ENCODE measurements at regions not wholly inside any gene's neighbourhood (a gene's known extent, or its start where the extent isn't known, plus 50 kb on each side); places are given as distances from the start of the nearest gene placed in this dataset.

DNA sequence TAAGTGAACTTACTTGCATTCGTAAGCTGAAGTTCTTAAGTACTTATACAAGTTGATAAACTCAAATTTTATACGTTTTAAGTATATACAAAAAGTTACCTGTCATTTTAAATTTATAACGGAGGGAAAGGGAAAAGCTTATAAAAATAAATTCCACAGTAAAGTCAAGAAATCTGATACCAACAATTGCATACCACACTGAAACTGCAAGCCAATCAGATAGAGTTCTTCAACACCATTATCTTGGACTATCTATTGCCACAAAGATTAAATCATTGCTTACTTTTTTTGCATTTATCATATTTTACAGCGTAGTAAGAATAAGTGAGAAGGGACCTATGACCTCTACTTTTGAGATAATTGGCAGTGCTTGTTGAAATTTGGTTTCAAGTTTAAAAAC lies 386.7 kb downstream of the TFAP2A start:
- DNase-seq, result no peak

DNA sequence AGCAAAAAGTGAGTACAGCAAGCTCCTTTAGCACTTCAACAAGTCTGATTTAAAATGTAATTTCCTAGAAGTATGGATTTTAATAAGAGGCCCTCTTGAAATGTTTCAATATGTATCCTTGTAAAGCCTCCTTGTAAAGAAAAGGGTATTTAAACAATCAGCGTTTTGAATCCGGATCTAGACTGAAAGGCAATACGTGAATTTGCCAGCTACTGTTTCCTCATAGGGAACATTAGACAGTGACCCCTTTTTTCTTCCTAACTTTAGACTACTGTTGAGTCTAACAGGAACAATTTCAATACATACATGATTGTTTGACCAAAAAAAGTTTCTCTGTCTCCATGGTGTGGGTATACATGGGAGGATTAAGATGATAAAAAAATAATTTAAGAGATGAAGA lies 395.0 kb downstream of the TFAP2A start:
- no peak for DNase-seq

DNA sequence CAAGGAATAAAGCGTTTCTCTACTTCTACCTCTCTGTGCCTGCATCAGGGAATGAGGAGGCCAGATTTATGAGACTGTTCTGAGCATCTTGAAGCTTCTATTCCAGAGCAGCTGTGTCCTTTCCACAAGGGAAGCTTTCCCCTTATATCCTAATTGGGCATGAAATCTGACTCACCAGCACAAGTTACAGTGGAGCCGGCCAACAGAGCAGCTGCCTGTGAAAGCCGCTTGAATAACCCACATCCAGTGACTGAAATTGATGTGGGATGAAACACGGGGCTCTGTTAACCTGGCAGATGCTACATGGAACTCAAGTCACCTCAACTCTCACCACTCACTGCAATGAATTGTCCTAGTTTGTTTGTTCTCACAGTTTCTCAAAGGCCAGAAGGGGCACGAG lies 400.3 kb downstream of the TFAP2A start:
- no peak for DNase-seq

DNA sequence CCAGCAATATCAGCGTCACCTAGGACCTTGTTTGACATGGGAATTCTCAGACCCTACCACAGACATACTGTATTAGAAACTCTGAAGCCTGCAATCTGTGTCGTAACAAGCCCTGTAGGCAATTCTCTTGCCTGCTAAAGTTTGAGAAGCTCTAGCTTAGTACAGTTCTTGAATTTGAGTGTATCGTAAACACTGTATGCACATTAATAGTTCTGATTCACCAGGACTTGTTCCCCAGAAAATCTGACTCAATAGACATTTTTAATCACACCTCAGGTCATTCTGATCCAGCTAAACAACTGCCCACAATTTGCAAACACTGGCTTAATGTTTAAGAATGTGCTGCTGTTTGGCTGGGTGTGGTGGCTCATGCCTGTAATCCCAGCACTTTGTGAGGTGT lies 414.3 kb downstream of the TFAP2A start:
- no peak for DNase-seq

DNA sequence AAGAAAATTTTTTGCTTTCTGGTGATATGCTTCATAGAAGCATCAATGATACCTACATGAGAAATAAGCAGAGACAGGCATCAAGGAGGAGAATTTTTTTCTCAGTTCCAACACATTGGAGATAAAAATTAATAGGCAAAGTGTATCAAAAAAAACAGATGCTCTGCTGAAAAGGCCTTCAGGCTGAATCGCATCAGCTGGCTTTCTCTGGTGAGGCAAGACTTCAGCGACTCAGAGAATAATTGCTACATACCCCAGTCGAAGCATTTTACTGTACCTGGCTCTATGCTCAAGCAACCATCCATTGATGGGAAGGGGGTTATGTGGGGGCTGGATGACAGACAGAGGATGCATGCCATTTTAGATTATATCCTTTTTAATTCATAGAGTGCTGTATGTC lies 415.1 kb downstream of the TFAP2A start:
- no peak for DNase-seq

DNA sequence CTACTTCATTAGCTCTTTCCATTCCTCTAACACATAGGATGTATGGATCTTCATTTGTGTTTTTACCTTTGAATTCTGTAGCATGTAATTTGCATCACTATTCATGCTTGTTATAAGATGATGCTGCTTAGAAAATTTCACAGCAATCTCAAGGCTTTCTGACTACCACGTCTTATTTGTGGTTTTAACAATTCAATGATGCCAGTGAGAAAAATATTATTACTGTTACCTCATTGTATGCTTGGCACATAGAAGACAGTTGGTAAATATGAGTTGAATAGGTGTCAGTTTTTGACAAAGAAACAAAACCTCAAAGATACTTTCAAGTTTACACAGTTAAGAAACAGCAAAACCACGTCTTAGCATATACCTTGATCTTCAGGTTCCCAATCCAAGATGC lies 428.6 kb downstream of the TFAP2A start:
- no peak for DNase-seq

DNA sequence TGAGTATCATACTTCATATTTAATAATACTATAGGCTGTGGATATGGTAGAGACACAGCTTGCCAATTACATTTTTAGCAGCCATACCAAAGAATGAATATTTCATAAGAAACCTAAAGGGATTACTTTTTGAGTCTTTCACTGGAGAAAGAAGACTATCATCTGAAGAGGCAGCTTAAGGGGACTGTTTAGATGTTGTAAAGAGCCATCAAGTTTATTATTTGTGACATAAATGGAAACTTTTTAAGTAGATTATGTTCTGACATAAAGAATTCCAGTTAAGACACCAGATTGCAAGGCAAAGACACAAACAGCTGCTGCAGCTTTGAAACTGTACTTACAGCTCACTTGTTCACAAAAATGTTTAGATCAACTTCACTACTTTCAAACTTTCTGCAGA lies 429.4 kb downstream of the TFAP2A start:
- no peak for DNase-seq

DNA sequence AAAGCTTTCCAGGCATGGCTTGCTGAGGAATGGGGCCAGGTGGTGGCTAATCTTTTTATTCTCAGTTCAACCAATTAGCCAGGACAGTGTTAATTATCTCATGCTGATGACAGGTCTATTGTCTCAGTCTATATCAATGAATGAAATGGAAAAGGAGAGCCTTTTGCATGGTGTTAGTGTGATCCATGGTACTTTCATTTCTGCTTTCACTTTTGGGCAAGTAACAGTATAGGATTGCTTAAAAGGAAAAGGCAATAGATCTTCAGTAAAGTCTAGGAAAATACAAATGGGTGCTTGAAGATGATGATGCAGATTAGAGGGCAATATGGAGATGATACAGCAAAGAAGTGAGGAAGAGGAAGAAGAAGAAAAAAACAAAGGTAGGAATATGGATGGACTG lies 430.3 kb downstream of the TFAP2A start:
- DNase-seq, result no peak

DNA sequence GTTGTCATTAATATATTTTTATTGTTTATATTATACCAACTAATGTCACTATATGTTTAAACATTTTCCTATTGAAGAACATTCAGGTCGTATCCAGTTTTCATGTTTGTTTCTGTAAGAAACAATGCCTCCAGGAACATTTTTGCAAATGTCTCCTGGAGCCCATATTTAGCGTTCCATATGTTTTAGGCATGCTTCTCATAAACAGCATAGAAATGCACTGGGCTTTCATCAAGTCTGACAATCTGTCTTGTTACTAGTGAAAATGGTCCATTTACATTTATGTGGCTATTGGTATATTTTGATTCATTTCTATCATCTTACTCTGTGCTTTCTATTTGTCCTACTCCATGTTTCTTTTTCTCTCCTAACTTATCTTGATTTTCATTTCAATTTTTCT lies 431.7 kb downstream of the TFAP2A start:
- DNase-seq, result no peak

DNA sequence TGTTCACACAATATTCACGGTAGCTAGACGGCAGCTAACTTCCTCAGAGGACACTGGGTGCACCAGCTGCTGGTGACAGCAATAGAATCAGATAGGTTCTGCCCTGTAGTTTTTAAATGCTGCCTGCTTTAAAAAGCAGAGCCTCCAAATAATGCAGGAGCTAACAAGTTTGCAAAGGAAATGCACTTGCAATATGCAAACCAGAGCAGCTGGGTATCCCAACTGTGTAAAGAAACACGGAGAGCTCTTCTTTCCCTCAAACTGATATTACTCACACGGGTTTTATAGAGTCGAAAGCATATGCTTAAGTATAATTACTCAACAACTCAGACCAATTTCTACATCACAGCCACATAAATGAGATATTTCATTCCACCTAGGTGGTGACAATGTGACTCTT lies 432.7 kb downstream of the TFAP2A start:
- DNase-seq, result no peak

DNA sequence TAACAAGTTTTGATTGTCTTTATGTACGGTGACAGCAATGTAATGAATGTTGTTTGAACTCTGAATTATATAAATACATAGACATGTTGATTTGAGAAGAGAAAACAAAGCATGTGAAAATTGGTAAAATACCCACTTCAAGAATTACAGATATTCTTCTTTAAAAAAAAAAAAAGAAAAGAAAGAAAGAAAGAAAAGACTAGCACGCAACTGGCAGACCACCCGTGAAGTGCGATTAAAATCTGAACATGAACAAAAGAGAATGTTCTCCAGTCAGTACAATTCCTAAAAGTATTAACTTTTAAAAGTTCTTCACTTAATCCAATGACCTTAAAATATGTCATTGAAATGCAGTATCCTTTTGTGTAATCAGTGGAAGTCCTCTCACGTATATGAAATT lies 434.9 kb downstream of the TFAP2A start:
- no peak for DNase-seq

DNA sequence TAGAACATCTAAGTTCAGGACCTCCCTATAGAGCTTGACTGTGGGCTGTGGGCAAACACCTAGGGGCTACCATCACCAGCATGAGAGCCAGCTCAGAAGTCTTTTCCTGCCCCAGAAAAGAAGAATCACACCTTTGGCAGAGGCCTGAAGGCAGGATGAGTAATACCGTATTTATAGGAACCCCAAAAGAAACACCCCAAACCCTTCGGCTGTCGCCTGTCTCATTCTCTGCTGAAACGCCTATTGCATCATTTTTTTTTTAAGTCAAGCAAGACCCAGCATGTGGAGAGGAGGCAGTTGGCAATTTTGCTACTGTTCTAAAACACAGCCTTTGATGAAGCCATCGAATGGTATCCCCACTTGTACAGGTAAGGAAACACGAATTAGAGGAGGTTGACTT lies 436.4 kb downstream of the TFAP2A start:
- DNase-seq, result no peak

DNA sequence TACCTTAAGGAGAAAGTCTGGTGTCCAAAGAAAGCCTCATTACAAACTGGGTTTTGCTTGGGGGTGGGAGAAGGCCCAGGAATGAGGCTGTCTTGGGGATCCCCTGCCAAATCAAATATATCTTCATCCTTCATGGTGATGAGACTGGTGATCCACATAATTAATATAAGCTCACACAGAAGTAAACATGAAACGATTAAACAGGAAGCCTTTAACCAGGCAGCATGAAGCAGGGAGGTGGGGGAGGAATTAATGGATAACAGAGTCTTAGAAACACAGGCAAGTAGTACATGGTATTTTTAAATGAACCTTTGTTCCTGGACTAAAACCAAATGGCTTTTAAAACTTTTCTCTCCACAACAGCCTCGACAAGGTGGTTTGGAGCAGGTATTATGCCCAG lies 437.5 kb downstream of the TFAP2A start:
- DNase-seq, result no peak

DNA sequence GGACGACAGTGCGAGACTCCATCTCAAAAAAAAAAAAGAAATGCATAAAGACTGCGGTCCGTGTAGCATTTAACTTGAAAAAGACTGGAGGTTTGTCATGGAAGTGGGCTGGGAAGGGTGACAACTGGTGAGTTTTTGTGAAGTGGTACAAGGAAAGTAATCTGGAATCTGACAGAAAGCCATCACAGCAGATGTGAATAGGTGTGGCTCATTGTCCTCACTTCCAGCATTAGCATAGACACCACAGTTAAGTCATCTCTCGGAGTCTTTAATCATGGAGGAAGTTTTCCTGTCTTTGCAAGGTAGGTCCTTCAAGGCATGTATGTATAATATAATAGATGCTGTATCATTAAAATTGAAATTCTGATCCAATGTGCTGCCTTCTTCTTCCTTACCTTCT lies 453.2 kb downstream of the TFAP2A start:
- no peak for DNase-seq

DNA sequence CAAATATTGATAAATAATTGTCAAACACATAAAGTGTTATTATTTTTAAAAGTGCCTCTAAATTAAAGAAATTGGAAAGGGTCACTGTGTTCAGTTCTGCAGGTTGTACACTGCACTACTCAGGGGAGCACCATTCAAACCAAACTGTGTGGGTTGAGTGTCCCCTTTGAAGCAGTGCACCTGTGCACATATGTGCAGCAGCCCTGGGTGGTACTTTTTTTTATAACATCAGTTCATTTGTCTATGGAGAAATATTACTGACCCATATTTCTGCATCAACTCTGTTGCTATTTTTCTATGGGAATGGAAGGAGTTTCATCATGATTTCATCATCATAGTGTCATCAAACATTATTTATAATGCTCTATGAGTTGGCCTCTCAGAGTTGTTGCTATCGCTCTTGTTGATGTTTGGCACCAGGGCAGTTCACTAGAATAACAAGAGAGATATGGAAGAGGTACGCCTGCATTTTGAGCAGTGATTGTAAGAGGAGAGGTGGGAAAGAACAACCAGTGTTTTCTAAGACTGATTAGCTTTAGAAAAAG lies 457.6 kb downstream of the TFAP2A start:
- no peak for DNase-seq

DNA sequence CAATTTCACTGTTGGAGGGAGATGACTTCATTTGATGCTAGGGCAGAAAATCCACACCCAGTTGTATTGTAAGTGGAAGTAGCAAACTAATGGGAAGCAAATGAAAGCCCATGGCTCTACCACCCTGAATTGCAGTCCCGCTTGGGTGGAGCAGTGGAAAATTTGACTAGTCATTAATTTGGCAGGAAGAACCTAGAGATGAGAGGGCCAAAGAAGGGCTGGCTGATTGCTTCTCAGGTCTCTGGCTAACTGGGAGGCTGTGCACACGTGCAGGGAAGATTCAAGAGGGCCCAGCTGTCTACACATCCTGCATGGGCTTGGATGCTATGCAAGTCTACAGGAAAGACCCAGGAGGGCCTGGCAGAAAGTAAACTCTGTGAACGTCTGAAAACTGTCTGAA lies 466.2 kb downstream of the TFAP2A start:
- no peak for DNase-seq

DNA sequence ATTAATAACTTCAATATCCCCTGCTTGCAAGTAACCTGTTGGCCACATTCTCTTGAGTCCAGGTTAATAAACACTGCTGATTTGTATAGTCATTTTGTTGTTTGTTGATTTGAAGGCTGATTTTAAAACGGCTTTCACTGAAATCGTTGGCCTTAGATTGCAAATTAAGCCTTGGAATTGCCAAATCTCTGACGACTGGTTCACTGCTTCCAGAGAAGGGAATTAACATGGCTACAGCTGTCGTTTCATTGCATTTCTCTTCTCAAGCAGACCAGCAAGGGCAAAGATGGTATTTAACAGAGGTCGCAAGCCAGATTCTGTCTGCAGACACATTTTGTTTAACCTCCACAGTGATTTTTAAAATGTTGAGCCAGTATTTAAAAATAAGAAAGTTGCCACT lies 470.9 kb downstream of the TFAP2A start:
- DNase-seq, result no peak

DNA sequence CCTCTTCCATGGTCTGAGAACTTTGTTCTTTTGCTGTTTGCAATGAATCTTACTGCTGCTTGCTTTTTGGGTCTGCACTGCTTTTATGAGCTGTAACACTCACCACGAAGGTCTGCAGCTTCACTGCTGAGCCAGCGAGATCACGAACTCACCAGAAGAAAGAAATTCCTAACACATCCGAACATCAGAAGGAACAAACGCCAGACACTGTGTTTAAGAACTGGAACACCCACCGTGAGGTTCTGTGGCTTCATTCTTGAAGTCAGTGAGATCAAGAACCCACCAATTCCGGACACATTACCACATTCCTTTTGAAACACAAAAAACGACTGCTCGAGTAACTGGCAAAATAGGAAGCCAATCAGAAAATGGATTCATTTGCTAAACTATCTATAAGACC lies 471.8 kb downstream of the TFAP2A start:
- DNase-seq, result no peak

DNA sequence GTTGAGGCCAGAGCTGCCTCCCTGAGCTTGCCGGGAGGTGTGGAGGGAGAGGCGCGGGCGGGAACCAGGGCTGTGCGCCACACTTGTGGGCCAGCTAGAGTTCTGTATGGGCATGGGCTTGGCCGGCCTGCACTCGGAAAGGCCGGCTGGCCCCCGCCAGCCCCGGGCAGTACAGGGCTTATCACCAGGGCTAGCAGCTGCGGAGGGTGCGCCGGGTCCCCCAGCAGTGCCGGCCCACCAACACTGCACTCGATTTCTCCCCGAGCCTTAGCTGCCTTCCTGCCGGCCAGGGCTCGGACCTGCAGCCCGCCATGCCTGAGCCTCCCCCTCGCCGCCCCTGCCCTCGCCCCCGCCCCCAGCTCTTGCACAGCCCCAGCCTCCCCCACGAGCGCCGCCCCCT lies 472.7 kb downstream of the TFAP2A start:
- no peak for DNase-seq

DNA sequence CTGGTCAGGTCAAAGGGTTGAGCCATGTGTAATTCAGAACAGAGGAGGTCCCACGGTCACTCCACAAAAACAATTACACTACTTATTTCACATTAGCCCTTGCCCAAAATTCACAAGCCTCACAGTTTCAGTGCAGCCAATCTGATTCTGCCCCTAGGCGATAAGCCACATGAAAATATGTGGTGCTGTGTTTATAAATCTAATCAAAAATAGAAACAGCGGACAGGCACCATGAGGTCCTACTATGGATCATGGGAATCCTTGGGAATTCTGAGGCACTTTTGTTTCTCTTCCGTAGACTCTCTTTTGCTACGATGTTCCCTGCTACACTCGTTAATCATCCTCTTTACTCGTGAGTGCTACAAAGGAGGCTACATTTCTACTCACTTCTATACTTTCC lies 476.1 kb downstream of the TFAP2A start:
- no peak for DNase-seq

DNA sequence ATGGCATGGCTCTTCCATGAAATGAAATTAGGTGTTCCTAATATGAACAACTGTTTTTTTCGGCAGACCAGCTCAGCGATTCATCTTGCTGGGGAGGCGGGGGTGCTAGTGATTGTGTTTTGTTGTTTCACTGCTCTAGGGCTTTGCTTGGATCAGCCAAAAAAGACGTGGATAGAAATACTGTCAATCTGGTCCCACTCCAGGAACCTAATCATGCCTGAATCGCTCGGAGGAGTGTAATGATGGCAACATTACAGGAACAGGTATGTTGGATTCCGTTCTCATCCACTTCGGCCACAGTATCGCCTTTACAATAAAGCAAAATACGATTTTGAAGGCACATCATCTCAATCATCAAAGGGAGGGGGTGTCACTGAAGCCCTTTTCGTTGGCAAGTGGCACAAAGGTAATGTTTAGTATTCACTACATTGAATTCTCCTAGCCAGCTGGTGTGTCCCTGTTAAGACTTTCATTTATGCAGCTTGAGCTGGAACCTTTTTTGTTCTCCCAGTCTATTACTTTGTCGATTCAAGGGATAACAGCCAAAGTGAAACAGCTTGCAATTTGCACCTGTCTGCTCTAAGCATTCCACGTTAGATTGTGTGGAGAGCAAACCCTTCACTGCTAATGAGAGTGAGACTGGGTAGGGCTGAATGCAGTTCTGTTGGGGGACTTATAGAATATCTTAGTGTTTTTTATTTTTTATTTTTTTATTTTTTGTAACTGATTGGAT lies 477.7 kb downstream of the TFAP2A start:
- no peak for DNase-seq

DNA sequence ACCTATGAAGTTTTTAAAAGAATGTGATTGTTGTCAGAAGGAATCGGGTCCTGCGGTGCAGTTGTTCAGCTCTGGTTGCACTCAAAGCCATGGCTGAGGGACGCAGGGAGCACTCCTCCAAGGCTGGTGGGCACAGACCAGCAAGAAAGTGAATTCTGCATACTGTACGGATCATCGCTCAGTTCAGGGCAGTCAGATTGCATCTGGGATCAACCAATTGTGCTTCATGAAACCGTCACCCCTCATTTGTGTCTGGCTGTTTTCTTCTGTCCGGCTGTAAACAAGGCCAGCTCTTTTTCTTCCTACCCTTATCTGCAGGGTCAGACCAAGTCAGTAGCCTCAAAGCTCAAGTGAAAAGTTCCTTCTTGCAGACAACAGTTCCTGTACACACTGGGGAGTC lies 478.3 kb downstream of the TFAP2A start:
- no peak for DNase-seq

DNA sequence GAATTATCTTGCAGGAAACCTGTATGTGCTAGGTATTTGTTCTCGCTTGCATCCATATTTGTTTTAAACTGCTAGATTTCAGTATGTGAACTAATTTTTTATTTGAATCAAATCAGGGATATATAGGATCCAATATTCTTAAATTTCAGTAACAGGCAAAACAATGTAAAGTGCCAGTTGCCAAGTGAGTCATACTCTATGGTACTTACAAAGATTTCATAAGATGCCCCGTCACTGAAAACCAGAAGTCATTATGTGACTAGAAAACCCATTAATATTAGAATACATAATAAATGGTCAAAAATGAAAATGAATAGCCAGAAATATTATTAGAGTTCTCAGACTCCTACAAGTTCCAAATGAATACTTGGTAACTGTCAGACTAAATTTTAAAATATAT lies 481.2 kb downstream of the TFAP2A start:
- DNase-seq, result no peak

DNA sequence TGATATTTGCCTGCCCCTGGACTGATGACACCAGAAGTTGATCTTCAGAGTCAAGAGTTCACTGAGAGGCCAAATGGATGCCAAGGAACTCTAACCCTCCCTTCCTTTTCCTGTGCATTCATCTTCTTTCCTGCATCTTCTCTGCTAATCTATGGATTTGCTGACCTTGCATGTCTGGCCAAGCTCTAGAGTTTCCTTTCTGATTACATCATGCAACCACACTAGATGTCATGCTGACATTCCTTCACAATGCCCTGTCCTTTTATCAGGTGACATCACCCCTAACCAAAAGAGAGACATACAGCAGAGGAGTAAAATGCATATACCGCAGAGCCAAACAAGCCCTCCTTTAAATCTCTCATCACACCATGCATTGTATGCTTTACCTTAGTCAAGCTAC lies 487.6 kb downstream of the TFAP2A start:
- DNase-seq, result no peak

DNA sequence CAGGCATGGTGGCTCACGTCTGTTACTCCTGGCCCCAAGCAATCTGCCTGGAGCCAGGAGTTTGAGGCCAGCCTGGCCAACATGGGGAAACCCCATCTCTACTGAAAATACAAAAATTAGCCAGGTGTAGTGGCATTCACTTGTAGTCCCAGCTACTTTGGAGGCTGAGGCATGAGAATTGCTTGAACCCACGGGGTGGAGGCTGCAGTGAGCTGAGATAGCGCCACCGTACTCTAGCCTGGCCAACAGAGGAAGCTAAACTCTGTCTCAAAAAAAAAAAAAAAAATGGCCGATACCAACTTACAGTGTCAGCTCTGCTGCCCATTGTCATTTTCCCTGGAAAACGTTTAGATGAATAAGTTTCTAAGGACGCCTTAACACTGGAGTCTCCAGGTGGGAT lies 489.9 kb downstream of the TFAP2A start:
- DNase-seq, result no peak

All from stimulated activated CD4-positive, alpha-beta T cell treated with anti-CD3 and anti-CD28 coated beads, Interleukin-2, amount 100 ng/mL, for 48 hours (primary cell).